ENCODE measurements at regions not wholly inside any gene's neighbourhood (a gene's known extent, or its start where the extent isn't known, plus 50 kb on each side); places are given as distances from the start of the nearest gene placed in this dataset.

- TF ChIP-seq CTCF (IDR thresholded peaks at IDR 0.05), result no peak
- no peak for TF ChIP-seq POLR2A (IDR thresholded peaks at IDR 0.05)
Observed at GRCh38 chr14:38113546-38113945, 94.2 kb upstream of the SSTR1 start.

Measured in uterus (tissue), 2 donors.